ENCODE measurements at regions not wholly inside any gene's neighbourhood (a gene's known extent, or its start where the extent isn't known, plus 50 kb on each side); places are given as distances from the start of the nearest gene placed in this dataset.
"Not testable (repeated sequence)": the region's sequence is repeated elsewhere in the genome, so short reads cannot be mapped to it uniquely, and the experiment has no call there.

GRCh38 chr11:134504146-134504905, 92.3 kb upstream of the B3GAT1 start:
- no peak for DNase-seq

GRCh38 chr11:134503596-134503995, 91.6 kb upstream of the B3GAT1 start:
- DNase-seq: no peak

GRCh38 chr11:134503100-134503499, 91.1 kb upstream of the B3GAT1 start:
- DNase-seq: no peak

GRCh38 chr11:134502153-134502550, 90.1 kb upstream of the B3GAT1 start:
- no peak for DNase-seq

GRCh38 chr11:134501406-134502152, 89.5 kb upstream of the B3GAT1 start:
- DNase-seq: no peak

GRCh38 chr11:134500621-134501020, 88.6 kb upstream of the B3GAT1 start:
- no peak for DNase-seq

- no peak for DNase-seq
Measured at GRCh38 chr11:134499990-134500389, 87.9 kb upstream of the B3GAT1 start.

- no peak for DNase-seq
Measured at GRCh38 chr11:134498326-134499139, 86.5 kb upstream of the B3GAT1 start.

- DNase-seq: no peak
Measured at GRCh38 chr11:134497586-134497985, 85.5 kb upstream of the B3GAT1 start.

GRCh38 chr11:134496058-134496457, 84.0 kb upstream of the B3GAT1 start:
- DNase-seq: not testable (repeated sequence)

- not testable (repeated sequence) for DNase-seq
Measured at GRCh38 chr11:134494395-134494794, 82.4 kb upstream of the B3GAT1 start.

- not testable (repeated sequence) for DNase-seq
Measured at GRCh38 chr11:134492411-134492810, 80.4 kb upstream of the B3GAT1 start.

GRCh38 chr11:134489728-134490127, 77.7 kb upstream of the B3GAT1 start:
- no peak for DNase-seq

GRCh38 chr11:134488913-134489312, 76.9 kb upstream of the B3GAT1 start:
- no peak for DNase-seq

GRCh38 chr11:134488512-134488911, 76.5 kb upstream of the B3GAT1 start:
- no peak for DNase-seq

- no peak for DNase-seq
Measured at GRCh38 chr11:134487696-134488095, 75.7 kb upstream of the B3GAT1 start.

GRCh38 chr11:134486704-134487103, 74.7 kb upstream of the B3GAT1 start:
- no peak for DNase-seq

GRCh38 chr11:134486106-134486505, 74.1 kb upstream of the B3GAT1 start:
- DNase-seq: no peak

GRCh38 chr11:134485316-134485715, 73.3 kb upstream of the B3GAT1 start:
- DNase-seq: no peak

GRCh38 chr11:134483857-134484256, 71.8 kb upstream of the B3GAT1 start:
- DNase-seq: no peak

GRCh38 chr11:134483291-134483690, 71.2 kb upstream of the B3GAT1 start:
- no peak for DNase-seq

GRCh38 chr11:134482865-134483264, 70.8 kb upstream of the B3GAT1 start:
- no peak for DNase-seq

- no peak for DNase-seq
Measured at GRCh38 chr11:134481933-134482527, 70.0 kb upstream of the B3GAT1 start.

Data from activated CD4-positive, alpha-beta T cell treated with anti-CD3 and anti-CD28 coated beads for 1 hour (primary cell).